GM23338 (cell line): ENCODE measurements at regions not wholly inside any gene's neighbourhood (a gene's known extent, or its start where the extent isn't known, plus 50 kb on each side); places are given as distances from the start of the nearest gene placed in this dataset.
"Not testable (repeated sequence)": the region's sequence is repeated elsewhere in the genome, so short reads cannot be mapped to it uniquely, and the experiment has no call there.

Experiments used
- CREB1 ChIP-seq: fragments of 250-450 bp; sonication (Bioruptor Pico); IDR thresholded peaks from 2 replicates; pipeline ENCODE4 v1.5.0; 2020; ENCODE audit warnings: low read depth, mild to moderate bottlenecking, moderate library complexity
- CTCF ChIP-seq, 2 experiments: fragments of 200-600 bp in 1 of 2; sonication (generic) in 1 of 2; conservative IDR thresholded peaks; 2 replicates each; pipeline versions ENCODE4 v1.5.1 to v1.6.1; 2016 to 2017; ENCODE audit warnings: antibody characterized with exemption in 2 of 2, low read depth in 2 of 2, mild to moderate bottlenecking in 2 of 2, moderate library complexity in 1 of 2
- EZH2 ChIP-seq: fragments of 200-600 bp; sonication (generic); IDR thresholded peaks from one replicate; pipeline ENCODE4 v1.8.0; 2017; ENCODE audit warnings: antibody characterized with exemption, mild to moderate bottlenecking, low read depth; ENCODE audit not compliant: unreplicated experiment
- EZH2phosphoT487 ChIP-seq: fragments of 200-600 bp; sonication (generic); IDR thresholded peaks from one replicate; pipeline ENCODE4 v1.8.1; 2018; ENCODE audit warnings: antibody characterized with exemption; ENCODE audit not compliant: unreplicated experiment
- NANOG ChIP-seq: IDR thresholded peaks from 2 replicates; pipeline ENCODE4 v1.6.1; 2016; ENCODE audit warnings: antibody characterized with exemption, borderline replicate concordance
- POLR2AphosphoS5 ChIP-seq: IDR thresholded peaks from 2 replicates; pipeline ENCODE4 v1.6.1; 2016; ENCODE audit warnings: antibody characterized with exemption, low read depth
- REST ChIP-seq: IDR thresholded peaks from one replicate; pipeline ENCODE4 v1.6.1; 2018; ENCODE audit warnings: antibody characterized with exemption; ENCODE audit not compliant: unreplicated experiment

- TF ChIP-seq EZH2; CTCF (conservative IDR thresholded peaks at IDR 0.05; ENCODE audit: low read depth in 2 of 2); EZH2phosphoT487; NANOG; POLR2AphosphoS5; CREB1 (CRISPR knock-in tag); REST: not testable (repeated sequence)
These were observed 91.5 kb upstream of the ZNG1F start for GRCh38 chr9:41280299-41281238.
